ENCODE measurements at regions not wholly inside any gene's neighbourhood (a gene's known extent, or its start where the extent isn't known, plus 50 kb on each side); places are given as distances from the start of the nearest gene placed in this dataset.
"Not testable (repeated sequence)": the region's sequence is repeated elsewhere in the genome, so short reads cannot be mapped to it uniquely, and the experiment has no call there.

- peaks cover 3 to 24% (median 12%) of the 10 kb centered on the region in 5 donors for H3K27me3 Mint-ChIP-seq
- H3K4me3 Mint-ChIP-seq, POLR2A ChIA-PET, ATAC-seq, H3K36me3 Mint-ChIP-seq, H3K4me1 Mint-ChIP-seq, H3K27ac Mint-ChIP-seq, DNase-seq: not testable (repeated sequence)
- peaks cover 0 to 12% (median 3%) of the 10 kb centered on the region in 9 donors for H3K9me3 Mint-ChIP-seq
Measured at GRCh38 chr12:76292891-76293290, 55.3 kb downstream of the BBS10 start.

- H3K36me3 Mint-ChIP-seq, ATAC-seq, DNase-seq, H3K4me1 Mint-ChIP-seq, H3K4me3 Mint-ChIP-seq, POLR2A ChIA-PET: not testable (repeated sequence)
- peaks cover 3 to 24% (median 12%) of the 10 kb centered on the region in 5 donors for H3K27me3 Mint-ChIP-seq
- H3K27ac Mint-ChIP-seq = peak overlapping the region in 1 of 10 donors; percentile 1
- H3K9me3 Mint-ChIP-seq = peaks cover 0 to 12% (median 3%) of the 10 kb centered on the region in 9 donors
Measured at GRCh38 chr12:76292305-76292704, 55.9 kb downstream of the BBS10 start.

- peaks cover 0 to 12% (median 3%) of the 10 kb centered on the region in 9 donors for H3K9me3 Mint-ChIP-seq
- H3K27me3 Mint-ChIP-seq = peaks cover 3 to 27% (median 12%) of the 10 kb centered on the region in 5 donors
- H3K4me3 Mint-ChIP-seq = no peak overlapping the region
- H3K27ac Mint-ChIP-seq = no peak overlapping the region
- no peaks in the 10 kb centered on the region for H3K36me3 Mint-ChIP-seq
- POLR2A ChIA-PET = no interaction called here
- no peak for ATAC-seq
- no peaks in the 10 kb centered on the region for H3K4me1 Mint-ChIP-seq
- no peak for DNase-seq
Measured at GRCh38 chr12:76290963-76291859, 57.0 kb downstream of the BBS10 start.

GRCh38 chr12:76288218-76288617 lies 60.0 kb downstream of the BBS10 start:
- H3K36me3 Mint-ChIP-seq = no peaks in the 10 kb centered on the region
- H3K9me3 Mint-ChIP-seq = peaks cover 0 to 12% (median 1%) of the 10 kb centered on the region in 9 donors
- DNase-seq (no peak), ATAC-seq (no peak)
- H3K27ac Mint-ChIP-seq = no peak overlapping the region
- POLR2A ChIA-PET = no interaction called here
- H3K4me1 Mint-ChIP-seq = no peaks in the 10 kb centered on the region
- peaks cover 5 to 24% (median 12%) of the 10 kb centered on the region in 5 donors for H3K27me3 Mint-ChIP-seq
- no peak overlapping the region for H3K4me3 Mint-ChIP-seq

- POLR2A ChIA-PET = interaction anchor here (0.6 kb wide), 1 partner anchor 222 kb away, joined by 3 read pairs; no protein-coding TSS in a partner anchor
- H3K9me3 Mint-ChIP-seq = no peaks in the 10 kb centered on the region
- no peak for DNase-seq
- peaks cover 0 to 17% (median 6%) of the 10 kb centered on the region in 5 donors for H3K27me3 Mint-ChIP-seq
- no peak for ATAC-seq
- no peak overlapping the region for H3K27ac Mint-ChIP-seq
- H3K4me1 Mint-ChIP-seq = no peaks in the 10 kb centered on the region
- H3K36me3 Mint-ChIP-seq = no peaks in the 10 kb centered on the region
- H3K4me3 Mint-ChIP-seq = no peak overlapping the region
Measured at GRCh38 chr12:76284816-76285750, 63.1 kb downstream of the BBS10 start.

GRCh38 chr12:76282744-76283143 lies 65.5 kb downstream of the BBS10 start:
- Mint-ChIP-seq H3K9me3 (no peaks in the 10 kb centered on the region), H3K27ac (no peak overlapping the region), H3K27me3 (peaks cover 3 to 19% (median 14%) of the 10 kb centered on the region in 5 donors), H3K4me3 (no peak overlapping the region), H3K36me3 (no peaks in the 10 kb centered on the region), H3K4me1 (no peaks in the 10 kb centered on the region)
- POLR2A ChIA-PET = no interaction called here
- ATAC-seq = no peak
- DNase-seq = no peak

- Mint-ChIP-seq H3K27me3 (peaks cover 1 to 23% (median 15%) of the 10 kb centered on the region in 5 donors), H3K36me3 (no peaks in the 10 kb centered on the region), H3K4me3 (no peak overlapping the region), H3K27ac (no peak overlapping the region), H3K9me3 (no peaks in the 10 kb centered on the region), H3K4me1 (no peaks in the 10 kb centered on the region)
- DNase-seq = no peak
- POLR2A ChIA-PET = no interaction called here
- no peak for ATAC-seq
Measured at GRCh38 chr12:76277480-76277879, 70.7 kb downstream of the BBS10 start.

- Mint-ChIP-seq H3K27ac (no peak overlapping the region), H3K4me1 (no peaks in the 10 kb centered on the region), H3K9me3 (no peaks in the 10 kb centered on the region), H3K36me3 (no peaks in the 10 kb centered on the region), H3K4me3 (no peak overlapping the region), H3K27me3 (peaks cover 1 to 23% (median 14%) of the 10 kb centered on the region in 5 donors)
- POLR2A ChIA-PET = no interaction called here
- no peak for ATAC-seq
- DNase-seq = no peak
Measured at GRCh38 chr12:76276499-76277151, 71.6 kb downstream of the BBS10 start.

GRCh38 chr12:76275511-76276093 lies 72.6 kb downstream of the BBS10 start:
- ATAC-seq (no peak), DNase-seq (no peak)
- Mint-ChIP-seq H3K27ac (no peak overlapping the region), H3K27me3 (peaks cover 1 to 23% (median 9%) of the 10 kb centered on the region in 5 donors), H3K4me1 (no peaks in the 10 kb centered on the region), H3K4me3 (no peak overlapping the region), H3K9me3 (no peaks in the 10 kb centered on the region), H3K36me3 (no peaks in the 10 kb centered on the region)
- POLR2A ChIA-PET = no interaction called here

GRCh38 chr12:76274420-76275083 lies 73.7 kb downstream of the BBS10 start:
- Mint-ChIP-seq H3K27me3 (peaks cover 1 to 21% (median 10%) of the 10 kb centered on the region in 5 donors), H3K4me1 (no peaks in the 10 kb centered on the region), H3K27ac (no peak overlapping the region), H3K9me3 (no peaks in the 10 kb centered on the region), H3K36me3 (no peaks in the 10 kb centered on the region), H3K4me3 (no peak overlapping the region)
- DNase-seq = no peak
- no peak for ATAC-seq
- POLR2A ChIA-PET = no interaction called here

GRCh38 chr12:76272287-76272686 lies 75.9 kb downstream of the BBS10 start:
- ATAC-seq (no peak), DNase-seq (no peak)
- H3K27me3 Mint-ChIP-seq = peaks cover 0 to 12% (median 4%) of the 10 kb centered on the region in 5 donors
- H3K4me3 Mint-ChIP-seq = no peak overlapping the region
- H3K36me3 Mint-ChIP-seq = no peaks in the 10 kb centered on the region
- no peaks in the 10 kb centered on the region for H3K4me1 Mint-ChIP-seq
- H3K9me3 Mint-ChIP-seq = no peaks in the 10 kb centered on the region
- POLR2A ChIA-PET = no interaction called here
- H3K27ac Mint-ChIP-seq = no peak overlapping the region

Data from naive thymus-derived CD8-positive, alpha-beta T cell (primary cell).